HEK293T (cell line): ENCODE measurements at regions not wholly inside any gene's neighbourhood (a gene's known extent, or its start where the extent isn't known, plus 50 kb on each side); places are given as distances from the start of the nearest gene placed in this dataset.
"Not testable (repeated sequence)": the region's sequence is repeated elsewhere in the genome, so short reads cannot be mapped to it uniquely, and the experiment has no call there.

Experiments used
- CTCF ChIA-PET: fragments of 350-600 bp; formaldehyde crosslinking; extraction: SDS; loops from one replicate; lab custom pipeline; 2021; ENCODE audit warnings: antibody characterized with exemption, inconsistent platforms; lab: Yijun Ruan, JAX
- POLR2A ChIA-PET: fragments of 350-600 bp; formaldehyde crosslinking; extraction: SDS; loops from one replicate; lab custom pipeline; 2020; ENCODE audit warnings: antibody characterized with exemption, inconsistent platforms; lab: Yijun Ruan, JAX
- DNase-seq: peaks from one replicate; pipeline ENCODE4 v3.0.0; 2012; ENCODE audit warnings: mixed read lengths; ENCODE audit errors: extremely low spot score
- ARNT ChIP-seq: fragments of 450-650 bp; IDR thresholded peaks from 2 replicates; pipeline ENCODE4 v1.6.1; 2017; ENCODE audit warnings: mild to moderate bottlenecking
- BHLHE40 ChIP-seq: fragments of 450-650 bp; IDR thresholded peaks from 2 replicates; pipeline ENCODE4 v1.6.1; 2016; ENCODE audit warnings: mild to moderate bottlenecking, moderate library complexity, borderline replicate concordance
- CTBP1 ChIP-seq: fragments of 450-650 bp; IDR thresholded peaks from 2 replicates; pipeline ENCODE4 v1.6.1; 2016; ENCODE audit warnings: borderline replicate concordance
- ELF4 ChIP-seq: fragments of 450-650 bp; IDR thresholded peaks from 2 replicates; pipeline ENCODE4 v1.6.1; 2017; ENCODE audit warnings: antibody characterized with exemption
- FOXA1 ChIP-seq: fragments of 450-650 bp; IDR thresholded peaks from 2 replicates; pipeline ENCODE4 v1.6.1; 2016; ENCODE audit warnings: mild to moderate bottlenecking
- FOXK2 ChIP-seq: fragments of 450-650 bp; IDR thresholded peaks from 2 replicates; pipeline ENCODE4 v1.6.1; 2016; ENCODE audit warnings: mild to moderate bottlenecking
- FOXM1 ChIP-seq: fragments of 450-650 bp; IDR thresholded peaks from 2 replicates; pipeline ENCODE4 v1.6.1; 2017; ENCODE audit warnings: mild to moderate bottlenecking, borderline replicate concordance
- HDGF ChIP-seq: fragments of 450-650 bp; IDR thresholded peaks from 2 replicates; pipeline ENCODE4 v1.6.1; 2017; ENCODE audit warnings: antibody characterized with exemption, borderline replicate concordance
- L3MBTL2 ChIP-seq: fragments of 450-650 bp; conservative IDR thresholded peaks from 2 replicates; pipeline ENCODE4 v1.6.1; 2016; ENCODE audit warnings: mild to moderate bottlenecking
- LEF1 ChIP-seq: fragments of 450-650 bp; IDR thresholded peaks from 2 replicates; pipeline ENCODE4 v1.6.1; 2017; ENCODE audit warnings: mild to moderate bottlenecking, borderline replicate concordance
- NFRKB ChIP-seq: fragments of 450-650 bp; IDR thresholded peaks from 2 replicates; pipeline ENCODE4 v1.6.1; 2016; ENCODE audit warnings: mild to moderate bottlenecking, moderate library complexity
- SP1 ChIP-seq: fragments of 450-650 bp; IDR thresholded peaks from 2 replicates; pipeline ENCODE4 v1.6.1; 2017
- SUZ12 ChIP-seq: fragments of 450-650 bp; IDR thresholded peaks from 2 replicates; pipeline ENCODE4 v1.6.1; 2016; ENCODE audit warnings: mild to moderate bottlenecking
- TARDBP ChIP-seq: fragments of 450-650 bp; IDR thresholded peaks from 2 replicates; pipeline ENCODE4 v1.6.1; 2016
- ZNF384 ChIP-seq: fragments of 450-650 bp; IDR thresholded peaks from 2 replicates; pipeline ENCODE4 v1.6.1; 2016
- TF ChIP-seq, protein P1 (sequence below): fragments of 450-650 bp; IDR thresholded peaks from 2 replicates; pipeline ENCODE4 v1.6.1; 2016

DNA sequence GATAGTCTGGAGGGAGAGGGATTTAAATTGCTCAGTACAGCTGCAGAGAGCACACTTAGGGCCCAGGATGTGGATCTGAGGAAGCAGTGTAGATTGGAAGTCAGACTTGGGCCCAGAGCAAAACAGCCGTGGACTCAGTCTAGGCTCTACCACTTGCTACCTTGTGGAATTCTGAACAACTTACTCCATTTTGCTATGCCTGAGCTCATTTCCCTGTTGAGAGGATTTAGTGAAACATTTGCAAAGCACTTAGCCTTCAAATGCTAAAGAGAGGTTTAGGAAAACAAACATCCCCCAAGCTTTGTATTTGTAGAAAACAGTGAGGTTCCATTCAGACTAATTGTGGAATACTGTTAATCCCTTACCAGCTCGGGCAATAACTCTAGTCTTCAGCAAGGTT is 453.4 kb upstream of the ZNF507 start:
- ChIA-PET POLR2A (no interaction called here), CTCF (no interaction called here)
- DNase-seq, result no peak
- no peak for TF ChIP-seq ZNF384
- no peak for TF ChIP-seq NFRKB
- TF ChIP-seq LEF1, result no peak
- no peak for TF ChIP-seq L3MBTL2
- TF ChIP-seq SP1, result no peak
- no peak for TF ChIP-seq ELF4
- no peak for TF ChIP-seq SUZ12
- TF ChIP-seq FOXM1, result no peak
- TF ChIP-seq BHLHE40, result no peak
- no peak for TF ChIP-seq CTBP1
- no peak for TF ChIP-seq FOXK2
- TF ChIP-seq, protein P1, sequence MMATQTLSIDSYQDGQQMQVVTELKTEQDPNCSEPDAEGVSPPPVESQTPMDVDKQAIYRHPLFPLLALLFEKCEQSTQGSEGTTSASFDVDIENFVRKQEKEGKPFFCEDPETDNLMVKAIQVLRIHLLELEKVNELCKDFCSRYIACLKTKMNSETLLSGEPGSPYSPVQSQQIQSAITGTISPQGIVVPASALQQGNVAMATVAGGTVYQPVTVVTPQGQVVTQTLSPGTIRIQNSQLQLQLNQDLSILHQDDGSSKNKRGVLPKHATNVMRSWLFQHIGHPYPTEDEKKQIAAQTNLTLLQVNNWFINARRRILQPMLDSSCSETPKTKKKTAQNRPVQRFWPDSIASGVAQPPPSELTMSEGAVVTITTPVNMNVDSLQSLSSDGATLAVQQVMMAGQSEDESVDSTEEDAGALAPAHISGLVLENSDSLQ, result no peak
- TF ChIP-seq HDGF, result no peak
- TF ChIP-seq FOXA1, result no peak
- TF ChIP-seq ARNT, result no peak
- no peak for TF ChIP-seq TARDBP

DNA sequence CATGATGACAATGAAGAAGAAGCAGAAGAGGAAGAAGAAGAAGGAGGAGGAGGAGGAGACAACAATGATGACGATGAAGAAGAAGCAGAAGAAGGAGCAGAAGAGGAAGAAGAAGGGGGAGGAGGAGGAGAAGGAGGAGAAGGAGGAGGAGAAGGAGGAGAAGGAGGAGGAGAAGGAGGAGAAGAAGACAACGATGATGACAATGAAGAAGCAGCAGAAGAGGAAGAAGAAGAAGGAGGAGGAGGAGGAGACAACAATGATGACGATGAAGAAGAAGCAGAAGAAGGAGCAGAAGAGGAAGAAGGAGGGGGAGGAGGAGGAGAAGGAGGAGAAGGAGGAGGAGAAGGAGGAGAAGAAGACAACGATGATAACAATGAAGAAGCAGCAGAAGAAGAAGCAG is 451.9 kb upstream of the ZNF507 start:
- CTCF ChIA-PET, DNase-seq, POLR2A ChIA-PET: not testable (repeated sequence)

DNA sequence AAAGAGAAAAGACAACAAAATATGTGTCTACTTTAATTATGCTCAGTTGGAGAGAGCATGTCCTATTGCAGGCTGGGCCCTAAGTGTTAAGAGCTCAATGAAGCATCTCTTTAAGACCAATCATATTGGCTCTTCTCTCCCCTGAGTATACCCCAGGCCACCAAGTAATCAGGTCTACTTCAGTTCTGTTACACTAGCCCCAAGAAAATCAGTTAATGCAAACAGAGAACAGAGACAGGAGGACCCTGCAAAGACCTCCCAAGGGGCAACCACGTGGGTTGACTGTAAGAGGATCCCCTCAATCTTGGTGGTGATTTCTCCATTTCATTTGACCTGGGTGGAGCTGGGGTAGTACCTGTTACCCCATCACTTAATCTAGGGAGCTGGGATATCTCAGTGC is 451.0 kb upstream of the ZNF507 start:
- CTCF ChIA-PET, result no interaction called here
- TF ChIP-seq FOXA1, result no peak
- TF ChIP-seq ARNT, result no peak
- TF ChIP-seq ZNF384, result no peak
- no peak for TF ChIP-seq FOXK2
- TF ChIP-seq BHLHE40, result no peak
- no peak for TF ChIP-seq NFRKB
- no peak for TF ChIP-seq L3MBTL2
- TF ChIP-seq ELF4, result no peak
- no peak for TF ChIP-seq HDGF
- POLR2A ChIA-PET, result no interaction called here
- no peak for DNase-seq

DNA sequence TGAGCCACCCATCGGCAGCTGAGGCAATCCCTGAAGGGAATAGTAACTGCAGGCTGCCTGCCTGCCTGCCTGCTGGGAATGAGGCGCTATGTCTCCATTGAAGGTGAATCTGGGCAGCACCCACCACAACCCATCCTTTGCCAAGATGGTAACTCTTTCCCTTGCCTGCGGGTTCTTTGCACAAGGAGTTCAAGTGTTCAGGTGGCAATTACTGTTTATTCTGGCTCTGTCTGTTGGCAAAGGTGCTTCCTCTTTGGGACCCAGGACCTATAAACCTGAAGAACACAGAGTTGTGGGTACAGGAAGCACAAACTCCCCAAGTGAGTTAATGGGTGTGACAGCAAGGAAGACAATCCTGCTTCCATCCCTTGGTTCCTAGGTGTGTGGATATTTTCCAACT is 448.1 kb upstream of the ZNF507 start:
- no peak for DNase-seq
- POLR2A ChIA-PET, result no interaction called here
- CTCF ChIA-PET, result no interaction called here
- TF ChIP-seq FOXM1 (no peak), FOXK2 (no peak), SUZ12 (no peak), HDGF (no peak), NFRKB (no peak), LEF1 (no peak), TARDBP (no peak), CTBP1 (no peak), FOXA1 (no peak), ARNT (no peak), BHLHE40 (no peak), L3MBTL2 (no peak), SP1 (no peak), ZNF384 (no peak), ELF4 (no peak)
- TF ChIP-seq, protein P1, result no peak

DNA sequence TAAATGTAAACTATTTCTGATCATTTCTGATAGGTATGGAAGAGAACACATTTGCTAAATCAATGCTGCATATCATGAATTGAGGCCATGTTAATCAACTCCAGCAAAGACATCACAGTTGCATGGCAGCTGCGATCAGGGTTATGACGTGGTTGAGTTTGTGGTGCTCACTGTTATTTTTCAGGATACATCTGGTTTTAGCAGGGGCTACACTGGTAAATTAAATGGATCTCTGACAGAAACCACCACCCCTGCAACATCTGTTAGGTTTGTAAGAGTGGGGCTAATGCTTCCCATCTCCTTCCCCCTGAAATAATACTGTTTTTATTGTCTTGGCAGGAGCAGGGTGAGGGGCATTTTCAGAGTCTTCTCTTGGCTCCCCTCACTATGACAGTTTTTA is 444.4 kb upstream of the ZNF507 start:
- DNase-seq, result no peak
- CTCF ChIA-PET, result no interaction called here
- no peak for TF ChIP-seq FOXM1
- TF ChIP-seq HDGF, result no peak
- TF ChIP-seq ZNF384, result no peak
- TF ChIP-seq, protein P1, result no peak
- TF ChIP-seq TARDBP, result no peak
- no peak for TF ChIP-seq L3MBTL2
- no peak for TF ChIP-seq ARNT
- no peak for TF ChIP-seq SP1
- POLR2A ChIA-PET, result no interaction called here

DNA sequence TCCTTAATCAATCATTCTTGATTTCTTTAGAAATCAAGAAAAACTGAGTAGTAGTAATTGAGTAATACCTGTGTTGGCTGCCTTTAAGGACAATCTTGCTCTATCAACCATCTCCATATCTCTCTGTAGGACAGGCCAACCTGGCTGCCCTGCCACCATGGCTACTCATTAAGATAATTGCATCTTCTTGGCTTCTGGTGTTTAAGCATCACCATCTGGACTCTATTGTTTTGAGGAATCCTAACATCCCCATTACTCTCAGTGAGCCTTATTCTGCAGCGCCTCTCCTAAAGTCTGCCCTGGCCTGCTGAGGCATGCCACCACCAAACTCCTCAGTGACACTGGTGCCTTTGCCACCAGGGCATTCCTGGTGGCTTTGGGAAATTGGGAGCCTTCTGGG is 442.6 kb upstream of the ZNF507 start:
- DNase-seq, result no peak
- ChIA-PET CTCF (no interaction called here), POLR2A (interaction anchor here (0.6 kb wide), 1 partner anchor 70 kb away, joined by 3 read pairs; no protein-coding TSS in a partner anchor)
- no peak for TF ChIP-seq TARDBP
- TF ChIP-seq ELF4, result no peak
- TF ChIP-seq SUZ12, result no peak
- TF ChIP-seq L3MBTL2, result no peak
- TF ChIP-seq, protein P1, result no peak
- no peak for TF ChIP-seq ARNT
- TF ChIP-seq SP1, result no peak
- no peak for TF ChIP-seq FOXA1
- no peak for TF ChIP-seq FOXM1
- no peak for TF ChIP-seq ZNF384
- no peak for TF ChIP-seq HDGF
- no peak for TF ChIP-seq CTBP1
- no peak for TF ChIP-seq NFRKB
- TF ChIP-seq LEF1, result no peak
- TF ChIP-seq FOXK2, result no peak
- no peak for TF ChIP-seq BHLHE40

DNA sequence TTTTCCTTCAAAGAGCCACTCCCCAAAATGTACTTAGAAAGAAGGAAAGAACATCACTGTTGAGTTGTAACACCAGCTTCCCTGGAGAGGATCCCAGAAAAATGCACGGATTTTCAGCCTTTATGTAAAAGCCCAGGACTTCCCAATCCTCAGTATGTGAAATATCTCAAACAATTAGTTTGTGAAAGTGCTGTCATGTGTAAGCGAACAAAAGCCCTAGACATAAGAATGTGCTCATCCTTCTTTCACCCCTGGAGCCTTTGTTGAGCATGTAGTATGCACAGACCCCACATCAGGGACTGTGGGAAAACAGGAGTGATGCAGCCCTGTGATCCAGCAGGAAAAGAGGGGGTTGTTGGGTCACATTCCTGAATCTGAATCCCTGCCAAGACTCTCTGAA is 441.4 kb upstream of the ZNF507 start:
- no peak for DNase-seq
- no peak for TF ChIP-seq FOXK2
- no peak for TF ChIP-seq SP1
- no peak for TF ChIP-seq FOXM1
- no peak for TF ChIP-seq CTBP1
- TF ChIP-seq HDGF, result no peak
- TF ChIP-seq SUZ12, result no peak
- TF ChIP-seq, protein P1, result no peak
- no peak for TF ChIP-seq BHLHE40
- TF ChIP-seq ZNF384, result no peak
- TF ChIP-seq L3MBTL2, result no peak
- no peak for TF ChIP-seq ARNT
- TF ChIP-seq TARDBP, result no peak
- TF ChIP-seq ELF4, result no peak
- POLR2A ChIA-PET, result no interaction called here
- CTCF ChIA-PET, result no interaction called here
